ENCODE measurements at regions not wholly inside any gene's neighbourhood (a gene's known extent, or its start where the extent isn't known, plus 50 kb on each side); places are given as distances from the start of the nearest gene placed in this dataset.

GRCh38 chr5:6115852-6116251, 262.5 kb downstream of the MED10 start:
- no peak overlapping the region for H3K27ac ChIP-seq (ENCODE audit: low read depth, low read length, poor library complexity, severe bottlenecking)
- BruUV-seq (replicated peaks) = no TSS peak
- no peak overlapping the region for H3K4me3 ChIP-seq (ENCODE audit: low read depth, low read length, poor library complexity, severe bottlenecking)
- no peaks in the 10 kb centered on the region for H3K4me1 ChIP-seq (ENCODE audit: insufficient read depth, low read length, poor library complexity, severe bottlenecking)
- no peaks in the 10 kb centered on the region for H3K9me3 ChIP-seq (ENCODE audit: low read depth, low read length, poor library complexity, severe bottlenecking)
- TF ChIP-seq CTCF (conservative IDR thresholded peaks at IDR 0.05; ENCODE audit: low read depth, low read length) = no peak
- TF ChIP-seq EZH2 (IDR thresholded peaks at IDR 0.05; ENCODE audit: borderline replicate concordance, low read depth, low read length, poor library complexity, severe bottlenecking) = no peak
- H3K27me3 ChIP-seq (replicated peaks; ENCODE audit: insufficient read depth, low read depth, low read length, poor library complexity) = no peaks in the 10 kb centered on the region
- POLR2A ChIA-PET (ENCODE audit: low non-redundant PET) = no interaction called here
- no peaks in the 10 kb centered on the region for H3K36me3 ChIP-seq (ENCODE audit: insufficient read depth, low read length, poor library complexity, severe bottlenecking)
- no peak for DNase-seq (ENCODE audit: low spot score)
- CTCF ChIA-PET = no interaction called here
- intact Hi-C loops (cut with micrococcal nuclease; ENCODE audit: unreplicated experiment) = no loop called here

- Histone ChIP-seq H3K9me3 (ENCODE audit: low read depth, low read length, poor library complexity, severe bottlenecking) (no peaks in the 10 kb centered on the region), H3K27me3 (replicated peaks; ENCODE audit: insufficient read depth, low read depth, low read length, poor library complexity) (no peaks in the 10 kb centered on the region), H3K27ac (ENCODE audit: low read depth, low read length, poor library complexity, severe bottlenecking) (no peak overlapping the region), H3K4me1 (ENCODE audit: insufficient read depth, low read length, poor library complexity, severe bottlenecking) (no peaks in the 10 kb centered on the region), H3K4me3 (ENCODE audit: low read depth, low read length, poor library complexity, severe bottlenecking) (no peak overlapping the region), H3K36me3 (ENCODE audit: insufficient read depth, low read length, poor library complexity, severe bottlenecking) (no peaks in the 10 kb centered on the region)
- TF ChIP-seq EZH2 (IDR thresholded peaks at IDR 0.05; ENCODE audit: borderline replicate concordance, low read depth, low read length, poor library complexity, severe bottlenecking) (no peak), CTCF (conservative IDR thresholded peaks at IDR 0.05; ENCODE audit: low read depth, low read length) (no peak)
- POLR2A ChIA-PET (ENCODE audit: low non-redundant PET) = no interaction called here
- intact Hi-C loops (cut with micrococcal nuclease; ENCODE audit: unreplicated experiment) = no loop called here
- no TSS peak for BruUV-seq (replicated peaks)
- CTCF ChIA-PET = no interaction called here
- DNase-seq (ENCODE audit: low spot score) = no peak
Observed at GRCh38 chr5:6112538-6112937, 265.8 kb downstream of the MED10 start.

GRCh38 chr5:6112125-6112524, 266.2 kb downstream of the MED10 start:
- no TSS peak for BruUV-seq (replicated peaks)

More at GRCh38 chr5:6112125-6112524, 266.2 kb downstream of the MED10 start:
- H3K9me3 ChIP-seq (ENCODE audit: low read depth, low read length, poor library complexity, severe bottlenecking) = no peaks in the 10 kb centered on the region
- H3K4me1 ChIP-seq (ENCODE audit: insufficient read depth, low read length, poor library complexity, severe bottlenecking) = no peaks in the 10 kb centered on the region
- H3K27ac ChIP-seq (ENCODE audit: low read depth, low read length, poor library complexity, severe bottlenecking) = no peak overlapping the region
- no peaks in the 10 kb centered on the region for H3K36me3 ChIP-seq (ENCODE audit: insufficient read depth, low read length, poor library complexity, severe bottlenecking)
- H3K27me3 ChIP-seq (replicated peaks; ENCODE audit: insufficient read depth, low read depth, low read length, poor library complexity) = no peaks in the 10 kb centered on the region
- intact Hi-C loops (cut with micrococcal nuclease; ENCODE audit: unreplicated experiment) = no loop called here
- CTCF ChIA-PET = no interaction called here
- no peak for TF ChIP-seq EZH2 (IDR thresholded peaks at IDR 0.05; ENCODE audit: borderline replicate concordance, low read depth, low read length, poor library complexity, severe bottlenecking)
- no peak for TF ChIP-seq CTCF (conservative IDR thresholded peaks at IDR 0.05; ENCODE audit: low read depth, low read length)
- POLR2A ChIA-PET (ENCODE audit: low non-redundant PET) = no interaction called here
- no peak for DNase-seq (ENCODE audit: low spot score)
- H3K4me3 ChIP-seq (ENCODE audit: low read depth, low read length, poor library complexity, severe bottlenecking) = no peak overlapping the region
